ENCODE measurements at regions not wholly inside any gene's neighbourhood (a gene's known extent, or its start where the extent isn't known, plus 50 kb on each side); places are given as distances from the start of the nearest gene placed in this dataset.

DNA sequence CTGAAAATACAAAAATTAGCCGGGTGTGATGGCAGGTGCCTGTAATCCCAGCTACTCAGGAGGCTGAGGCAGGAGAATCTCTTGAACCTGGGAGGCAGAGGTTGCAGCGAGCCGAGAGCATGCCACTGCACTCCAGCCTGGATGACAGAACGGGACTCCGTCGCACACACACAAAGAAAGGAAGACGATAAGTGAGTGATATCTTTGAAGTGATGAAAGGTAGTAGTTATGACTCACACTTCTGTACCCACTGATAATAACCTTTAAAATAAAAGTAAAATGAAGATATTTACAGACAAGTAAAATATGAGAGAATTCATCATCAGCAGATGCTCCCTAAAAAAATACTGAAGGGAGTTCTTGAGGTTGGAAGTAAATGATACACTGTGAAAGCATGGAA lies 171.3 kb upstream of the CRY1 start:
- intact Hi-C loops (cut with DNase I): no loop called here
- ATAC-seq: no peak

DNA sequence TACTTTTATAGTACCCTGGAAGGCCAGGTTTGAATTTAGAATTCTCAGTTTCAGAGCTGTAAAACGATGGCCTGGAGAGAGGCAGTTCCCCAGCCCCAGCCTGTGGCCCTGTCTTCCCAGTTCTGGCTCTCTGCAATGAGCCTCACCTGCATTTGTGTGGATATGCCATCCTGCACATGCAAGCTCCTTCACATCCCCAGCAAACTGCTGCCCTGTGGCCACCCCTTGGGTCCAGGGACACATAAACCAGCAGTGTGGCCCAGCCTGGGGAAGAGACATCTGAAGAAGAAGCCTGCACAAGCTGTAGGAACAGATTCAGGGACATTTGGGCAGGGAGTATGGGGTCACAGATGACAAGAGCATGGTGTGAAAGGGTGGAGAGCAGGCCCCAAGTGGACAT lies 174.3 kb upstream of the CRY1 start:
- ATAC-seq (no peak), DNase-seq (no peak)
- intact Hi-C loops (cut with DNase I): no loop called here

More for the DNA sequence above, 171.3 kb upstream of the CRY1 start:
- DNase-seq: no peak

DNA sequence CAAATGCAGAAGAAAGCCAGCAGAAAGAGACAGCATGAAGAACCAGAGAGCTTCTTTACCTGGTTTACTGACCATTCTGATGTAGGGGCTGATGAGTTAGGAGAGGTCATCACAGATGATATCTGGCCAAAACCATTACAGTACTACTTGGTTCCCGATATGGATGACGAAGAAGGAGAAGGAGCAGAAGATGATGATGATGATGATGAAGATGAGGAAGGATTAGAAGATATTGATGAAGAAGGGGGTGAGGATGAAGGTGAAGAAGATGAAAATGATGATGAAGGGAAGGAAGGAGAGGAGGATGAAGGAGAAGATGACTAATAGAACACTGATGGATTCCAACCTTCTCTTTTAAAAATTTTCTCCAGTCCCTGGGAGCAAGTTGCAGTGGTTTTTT lies 178.2 kb upstream of the CRY1 start:
- no peak for ATAC-seq
- DNase-seq: no peak
- intact Hi-C loops (cut with DNase I): no loop called here

DNA sequence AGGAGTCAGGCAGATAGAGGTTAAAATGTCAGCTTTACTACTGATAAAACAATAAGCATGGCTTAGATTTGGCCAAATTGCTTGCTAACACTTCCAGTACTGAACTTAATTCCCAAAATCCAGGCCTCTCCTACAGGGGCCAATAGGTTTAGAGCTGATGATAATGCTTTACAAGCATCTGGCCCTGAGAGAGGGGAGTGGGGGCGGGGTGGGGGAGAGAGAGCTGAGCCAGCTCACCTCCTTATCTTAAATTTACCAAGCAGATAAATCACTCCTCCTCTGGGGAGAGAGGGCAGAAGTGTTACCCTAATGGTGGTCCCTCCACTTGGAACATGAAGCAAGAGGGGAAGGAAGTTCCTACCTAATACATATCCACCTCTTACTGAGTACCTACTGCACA lies 182.2 kb upstream of the CRY1 start:
- ATAC-seq (no peak), DNase-seq (no peak)
- intact Hi-C loops (cut with DNase I): no loop called here

DNA sequence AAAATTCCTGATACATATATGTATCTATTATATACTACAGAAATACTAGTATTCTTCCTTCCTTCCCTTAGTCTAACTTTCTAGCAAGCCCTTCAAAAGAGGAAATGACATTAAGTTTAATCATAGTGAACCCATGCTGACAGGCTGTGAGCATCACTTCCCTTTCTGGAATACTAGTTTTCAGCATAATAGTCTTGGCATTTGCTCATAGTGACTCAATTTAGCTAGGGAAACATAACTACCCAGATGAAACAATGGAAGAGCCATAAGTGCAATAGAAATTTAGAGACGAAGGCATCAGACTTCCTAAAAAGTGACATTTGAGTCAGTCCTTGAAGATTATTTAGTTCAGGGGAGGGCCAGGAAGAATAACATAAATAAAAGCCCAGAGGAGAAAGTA lies 184.5 kb upstream of the CRY1 start:
- ATAC-seq: no peak
- intact Hi-C loops (cut with DNase I): no loop called here
- no peak for DNase-seq

DNA sequence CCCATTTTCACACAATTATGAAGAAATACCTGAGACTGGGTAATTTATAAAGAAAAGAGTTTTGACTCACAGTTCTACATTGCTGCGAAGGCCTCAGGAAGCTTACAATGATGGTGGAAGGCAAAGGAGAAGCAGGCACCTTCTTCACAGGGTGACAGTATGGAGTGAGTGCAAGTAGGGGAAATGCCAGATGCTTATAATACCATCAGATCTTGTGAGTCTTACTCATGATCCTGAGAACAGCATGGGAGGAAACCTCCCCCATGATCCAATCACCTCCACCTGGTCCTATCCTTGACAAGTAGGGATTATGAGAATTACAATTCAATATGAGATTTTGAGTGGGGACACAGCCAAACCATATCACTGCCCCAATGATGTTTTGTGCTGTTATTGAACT lies 189.3 kb upstream of the CRY1 start:
- intact Hi-C loops (cut with DNase I): no loop called here
- ATAC-seq: no peak
- DNase-seq: no peak

DNA sequence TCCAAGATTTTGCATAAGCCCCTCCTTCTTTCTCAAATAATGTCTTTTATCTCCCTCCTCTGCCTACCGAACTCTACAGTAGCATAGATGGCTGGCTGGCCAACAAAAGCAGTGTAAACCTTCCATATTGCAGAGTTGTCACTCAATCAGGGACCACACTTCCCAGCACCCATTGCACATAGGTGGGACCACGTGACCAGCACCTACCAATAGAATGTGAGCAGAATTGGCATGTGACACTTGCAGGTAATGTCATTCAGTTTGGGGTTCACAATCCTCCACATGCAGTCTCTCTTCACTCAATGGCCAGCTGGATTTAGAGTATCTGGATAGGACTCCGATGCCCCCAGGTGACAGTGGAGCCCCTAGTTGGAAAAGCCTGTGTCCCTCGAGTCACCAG lies 190.3 kb upstream of the CRY1 start:
- ATAC-seq (no peak), DNase-seq (no peak)
- intact Hi-C loops (cut with DNase I): no loop called here

DNA sequence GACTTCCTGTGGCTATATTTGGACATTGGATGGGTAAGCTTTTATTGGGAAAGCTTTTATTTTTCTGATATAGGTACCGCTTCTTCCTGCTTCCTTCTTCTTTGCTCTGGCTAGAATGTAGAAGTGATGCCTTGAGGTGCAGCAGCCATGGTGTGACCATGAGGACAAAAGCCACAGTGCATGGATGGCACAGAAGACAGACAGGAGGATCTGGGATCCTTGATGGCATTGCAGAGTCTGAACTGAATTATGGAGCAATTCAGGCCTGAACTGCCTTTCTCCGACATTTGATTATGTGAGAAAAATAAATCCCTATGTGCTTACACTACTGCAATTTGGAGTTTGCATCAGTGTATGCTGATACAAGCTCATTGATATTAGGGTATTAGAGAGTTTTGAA lies 191.3 kb upstream of the CRY1 start:
- ATAC-seq: no peak
- DNase-seq: no peak
- intact Hi-C loops (cut with DNase I): no loop called here

DNA sequence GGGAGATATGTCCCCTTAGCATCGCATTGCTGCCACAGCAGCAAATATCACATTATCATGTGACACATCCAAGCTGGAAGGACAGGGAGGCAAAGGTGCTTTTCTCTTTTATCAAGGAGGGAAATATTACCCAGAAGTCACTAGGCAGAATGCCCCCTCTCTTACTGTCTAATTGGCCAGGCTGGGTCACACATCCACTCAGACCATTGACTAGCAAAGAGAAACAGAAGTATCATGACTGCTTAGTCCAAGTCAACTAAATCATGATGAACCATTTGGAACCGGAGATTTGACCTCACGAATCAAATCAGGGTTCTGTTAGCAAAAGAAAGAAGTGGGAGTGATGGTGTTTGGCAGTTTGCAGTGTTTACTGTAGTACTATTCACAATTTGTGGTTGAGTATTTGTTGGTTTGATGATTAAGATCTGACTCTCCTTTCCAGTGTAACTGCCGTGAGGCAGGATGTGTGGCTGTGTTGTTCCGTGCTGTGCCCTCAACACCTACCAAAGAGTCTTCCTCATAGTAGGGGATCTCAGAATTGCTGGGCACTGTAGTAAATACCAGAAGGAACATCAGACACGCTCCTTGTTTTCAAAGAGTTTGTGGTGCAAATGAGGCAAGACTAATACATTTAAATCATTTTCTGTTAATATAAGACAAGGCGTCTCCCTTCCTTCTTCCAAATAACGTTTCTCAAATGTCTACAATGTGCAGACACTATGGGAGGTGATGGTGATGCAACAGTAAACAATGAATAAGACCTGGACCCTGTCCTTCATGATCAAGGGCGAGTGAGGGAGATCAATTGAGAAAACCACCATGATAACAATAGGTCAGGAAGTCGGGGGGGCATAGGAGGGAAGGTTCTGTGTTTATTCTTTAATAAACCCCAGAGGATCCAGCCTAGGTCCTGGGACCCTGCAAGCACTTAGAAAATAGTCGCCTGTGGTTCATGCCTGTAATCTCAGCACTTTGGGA lies 194.4 kb upstream of the CRY1 start:
- intact Hi-C loops (cut with DNase I): no loop called here
- DNase-seq (no peak), ATAC-seq (no peak)

DNA sequence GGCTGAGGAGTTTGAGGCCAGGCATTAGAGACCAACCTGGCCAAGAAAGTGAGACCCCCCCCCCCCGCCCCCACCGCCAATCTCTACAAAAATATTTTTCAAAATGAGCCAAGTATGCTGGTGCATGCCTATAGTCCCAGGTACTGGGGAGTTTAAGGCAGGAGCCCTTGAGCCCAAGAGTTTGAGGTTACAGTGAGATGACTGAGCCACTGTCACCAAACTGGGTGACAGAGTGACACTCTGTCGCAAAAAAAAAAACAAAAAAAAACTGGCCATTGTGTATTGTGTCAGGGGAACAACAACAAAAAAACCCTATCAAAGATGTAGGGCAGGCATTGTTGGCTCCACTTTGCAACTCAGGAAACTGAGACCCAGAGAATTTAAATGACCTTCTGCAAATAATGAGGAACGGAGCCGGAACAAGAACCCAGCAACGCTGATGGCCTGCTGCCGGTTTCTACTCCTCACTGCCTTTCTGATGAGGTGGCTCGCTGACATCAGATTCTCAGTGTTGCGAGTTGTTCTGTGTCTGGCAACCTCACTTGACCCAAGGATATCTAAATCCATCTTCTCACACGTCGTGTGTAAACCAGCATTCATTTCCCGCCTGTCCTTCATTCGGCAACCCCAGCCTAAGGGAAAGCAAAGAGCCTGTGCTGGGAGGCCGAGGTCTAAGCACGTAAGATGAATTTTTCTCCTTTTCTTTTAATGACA lies 195.2 kb upstream of the CRY1 start:
- intact Hi-C loops (cut with DNase I): no loop called here
- ATAC-seq: no peak

DNA sequence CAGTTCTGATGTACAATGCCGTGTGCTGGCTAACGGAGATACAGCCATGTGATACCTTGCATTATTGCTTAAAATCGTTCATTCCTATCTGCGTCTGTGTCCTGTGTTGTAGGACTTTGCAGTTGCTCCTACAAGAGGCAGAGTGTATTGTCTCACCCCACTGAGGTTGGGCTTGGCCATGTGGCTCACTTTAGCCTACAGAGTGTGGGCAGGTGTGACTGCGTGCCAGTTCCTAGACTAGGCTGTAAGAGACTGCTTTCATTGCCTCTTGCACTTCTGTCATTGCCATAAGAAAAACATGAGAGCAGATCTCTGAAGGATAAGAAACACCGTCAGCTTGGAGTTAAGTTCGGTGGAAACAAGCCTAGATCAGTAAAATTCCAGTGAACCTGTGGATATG lies 197.7 kb upstream of the CRY1 start:
- no peak for DNase-seq
- no peak for ATAC-seq
- intact Hi-C loops (cut with DNase I): no loop called here

More for the DNA sequence above, 195.2 kb upstream of the CRY1 start:
- no peak for DNase-seq

DNA sequence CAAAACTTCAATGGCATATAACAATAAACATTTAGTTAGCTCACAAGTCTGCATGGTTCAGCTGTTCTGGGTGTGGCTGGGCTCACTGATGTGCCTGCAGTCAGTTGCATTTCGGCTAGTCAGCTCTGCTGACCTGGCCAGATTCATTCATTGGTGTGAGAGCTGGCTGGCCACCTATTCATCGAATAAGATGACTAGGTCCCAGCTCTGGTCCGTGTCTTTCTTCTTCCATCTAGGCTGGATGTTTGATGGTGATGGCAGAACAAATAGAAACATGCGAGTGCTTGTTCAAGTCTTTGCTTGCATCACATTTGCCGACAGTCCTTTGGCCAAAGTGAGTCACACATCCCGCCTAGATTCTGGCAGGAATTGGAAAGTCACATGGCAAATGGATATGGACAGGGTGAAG lies 203.3 kb upstream of the CRY1 start:
- intact Hi-C loops (cut with DNase I): no loop called here
- ATAC-seq (no peak), DNase-seq (no peak)

DNA sequence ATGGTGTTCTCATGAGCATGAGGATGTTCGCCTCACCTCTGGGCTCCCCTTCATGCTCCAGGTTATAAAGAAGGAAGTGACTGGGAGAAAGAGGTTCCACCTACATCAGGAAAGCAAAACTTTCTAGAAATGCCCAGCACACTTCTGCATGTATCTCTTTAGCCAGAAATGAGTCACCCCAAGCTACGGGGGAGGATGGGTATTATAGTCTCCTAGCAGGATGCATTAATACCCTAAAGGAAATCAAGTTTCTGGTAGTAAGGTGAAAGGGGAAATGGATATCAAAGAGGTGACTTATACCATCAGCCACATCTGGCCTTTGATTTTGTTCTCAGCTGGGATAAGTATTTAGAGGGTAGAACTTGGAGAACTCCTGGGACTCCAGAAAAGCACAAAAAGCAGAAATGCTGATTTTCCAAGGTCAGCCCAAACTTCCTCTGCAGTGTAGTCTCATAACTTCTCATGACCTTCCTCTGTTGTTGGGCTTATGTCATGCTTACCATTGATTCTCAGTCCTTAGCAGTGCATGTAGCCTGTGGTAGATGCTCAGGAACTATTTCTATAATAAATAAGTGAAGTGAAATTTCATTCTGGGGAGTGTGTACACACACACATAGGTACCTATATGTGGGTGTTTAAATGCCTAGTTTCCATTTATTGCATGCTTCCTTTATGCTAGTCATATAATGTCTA lies 209.4 kb upstream of the CRY1 start:
- intact Hi-C loops (cut with DNase I): no loop called here
- ATAC-seq (no peak), DNase-seq (no peak)

DNA sequence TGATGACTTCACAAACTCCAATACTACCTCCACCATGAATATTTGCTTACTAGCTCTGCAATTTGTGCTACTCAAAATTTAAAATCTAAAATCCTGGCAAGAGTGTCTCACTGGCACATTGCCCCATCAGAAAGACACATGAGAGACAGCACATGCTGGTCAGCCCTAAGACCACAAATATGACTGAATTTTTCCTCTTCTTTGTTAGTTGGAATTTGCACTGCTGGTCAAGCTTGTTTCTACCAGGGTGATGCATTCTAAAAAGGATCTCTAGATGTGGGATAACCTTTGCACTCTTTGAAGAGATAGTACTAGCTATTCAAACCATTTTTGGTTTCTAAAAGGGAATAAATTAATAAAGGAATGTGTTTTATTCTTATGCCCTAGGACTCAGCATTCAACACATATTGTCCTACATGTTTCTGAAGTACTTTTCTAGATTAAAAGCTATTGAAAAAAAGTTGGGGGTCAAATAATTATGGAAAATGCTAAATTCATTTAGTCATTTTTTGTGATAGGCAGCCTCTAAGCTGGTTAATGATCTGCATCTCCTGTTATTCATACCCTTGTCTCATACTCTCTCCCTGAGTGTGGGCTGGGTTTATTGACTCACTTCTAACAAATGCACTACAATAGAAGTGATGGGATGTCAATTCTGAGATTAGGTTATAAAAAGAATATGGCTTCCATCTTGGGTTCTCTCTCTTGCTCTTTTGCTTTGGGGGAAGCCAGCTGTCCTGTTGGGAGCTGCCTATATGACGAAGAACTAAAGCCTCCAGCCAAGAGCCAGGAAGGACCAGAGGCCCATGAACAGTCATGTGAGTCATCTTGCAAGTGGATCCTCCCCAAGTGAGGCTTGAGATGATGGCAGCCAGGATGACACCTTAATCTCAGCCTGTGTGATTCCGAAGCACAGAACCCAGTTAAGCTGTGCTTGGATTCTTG lies 211.5 kb upstream of the CRY1 start:
- DNase-seq (no peak), ATAC-seq (no peak)
- intact Hi-C loops (cut with DNase I): no loop called here

DNA sequence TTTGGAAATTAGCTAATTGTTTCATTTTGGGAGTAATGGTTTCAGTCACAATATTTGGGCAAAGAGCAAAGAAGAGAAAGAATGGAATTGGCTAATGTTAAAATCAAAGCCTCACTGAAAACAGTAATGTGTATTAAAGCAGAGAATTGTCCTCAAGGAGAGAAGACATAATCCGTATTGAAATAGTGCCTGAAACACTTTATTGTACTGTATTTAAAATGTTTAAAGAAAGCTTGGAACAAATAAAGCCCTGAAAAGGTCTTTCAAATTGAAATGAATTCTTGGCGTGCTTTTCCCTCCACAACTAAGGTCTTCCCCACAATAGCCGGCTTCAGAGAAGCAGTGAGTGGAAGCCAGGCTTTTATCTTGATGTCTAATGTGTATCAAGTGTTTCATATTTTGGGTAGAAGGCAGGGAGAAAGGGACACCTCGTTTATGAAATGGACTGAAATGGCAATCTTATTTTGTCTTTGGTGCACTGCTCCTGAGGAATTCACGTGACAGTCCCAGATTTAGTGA lies 212.9 kb upstream of the CRY1 start:
- ATAC-seq: no peak
- DNase-seq: no peak
- intact Hi-C loops (cut with DNase I): no loop called here

DNA sequence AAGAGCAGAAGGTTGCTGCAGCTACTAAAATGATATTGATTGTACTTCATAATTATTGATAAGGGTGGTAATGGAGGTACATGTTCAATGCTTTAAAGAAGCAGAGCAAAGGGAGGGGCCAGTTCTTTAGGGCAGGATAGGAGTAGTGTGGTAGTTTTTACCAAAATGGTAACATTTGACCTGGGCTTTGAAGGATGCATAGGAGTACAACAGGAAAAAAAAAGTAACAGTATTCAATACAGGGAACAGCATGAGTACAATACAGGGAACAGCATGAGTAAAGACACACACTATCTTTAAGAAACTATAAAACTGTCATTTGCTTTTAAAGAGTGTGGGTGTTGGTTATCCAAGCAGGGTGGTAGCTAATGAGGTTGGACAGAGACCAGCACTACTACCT lies 215.0 kb upstream of the CRY1 start:
- ATAC-seq (no peak), DNase-seq (no peak)
- intact Hi-C loops (cut with DNase I): no loop called here

DNA sequence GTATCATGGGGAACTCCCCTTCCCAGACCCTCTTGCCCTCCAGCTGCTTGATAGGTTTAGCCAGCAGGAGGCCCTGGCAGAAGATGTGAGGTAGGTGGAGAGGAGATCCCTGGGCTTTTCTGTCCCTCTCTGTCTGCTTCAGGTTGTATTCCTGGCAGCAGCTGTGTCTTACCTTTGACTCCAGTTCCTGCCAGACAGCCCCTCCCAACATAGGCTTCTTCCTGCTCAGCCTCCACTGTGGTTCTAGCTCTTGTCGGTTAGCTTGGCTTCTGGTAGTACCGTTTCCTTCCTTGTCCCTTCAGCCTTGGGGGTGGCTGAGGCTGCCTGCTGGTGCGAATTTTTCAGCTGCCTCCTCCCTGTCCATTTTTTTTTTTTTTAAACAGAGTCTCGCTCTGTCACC lies 215.7 kb upstream of the CRY1 start:
- intact Hi-C loops (cut with DNase I): no loop called here
- DNase-seq: no peak
- no peak for ATAC-seq

DNA sequence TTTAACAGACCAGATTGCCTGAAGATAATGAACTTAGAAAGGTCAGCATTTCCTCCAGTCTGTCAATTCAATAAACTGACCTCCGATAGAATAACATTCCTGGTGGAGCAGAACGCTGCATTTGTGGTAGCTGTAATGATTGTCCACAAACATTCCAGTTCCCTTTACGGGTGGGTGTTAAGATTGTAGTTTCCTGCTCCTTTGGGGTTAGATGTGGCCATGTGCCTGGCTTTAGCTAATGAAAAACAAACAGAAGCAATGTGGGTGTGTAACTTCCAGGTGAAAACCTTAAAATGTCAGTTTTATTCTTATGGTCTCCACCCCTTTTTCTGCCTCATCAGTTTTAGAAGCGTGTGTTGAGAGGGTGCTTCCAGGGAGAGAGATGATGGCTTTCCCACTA lies 217.3 kb upstream of the CRY1 start:
- ATAC-seq (no peak), DNase-seq (no peak)
- intact Hi-C loops (cut with DNase I): no loop called here

DNA sequence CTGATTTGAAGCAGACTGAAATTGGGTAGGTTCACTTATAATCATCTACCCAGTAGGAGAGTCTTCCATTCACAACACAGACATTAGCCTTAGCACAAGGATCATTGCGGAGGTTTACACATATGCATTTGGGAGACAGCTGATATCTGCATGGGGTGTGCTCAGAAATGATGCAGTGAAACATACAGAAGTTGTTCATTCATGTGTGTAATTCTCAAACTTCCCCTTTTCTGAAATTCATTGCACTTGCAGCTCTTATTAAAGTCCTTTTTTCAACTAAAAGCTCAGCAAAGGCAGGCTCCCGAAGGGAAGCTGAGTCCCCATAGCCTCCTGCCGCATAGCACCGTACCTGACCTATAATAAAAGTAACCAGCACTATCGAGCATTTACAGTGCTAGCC lies 218.3 kb upstream of the CRY1 start:
- intact Hi-C loops (cut with DNase I): no loop called here
- ATAC-seq: no peak
- DNase-seq: no peak

All from left cardiac atrium (tissue), 4 donors.